ENCODE measurements at regions not wholly inside any gene's neighbourhood (a gene's known extent, or its start where the extent isn't known, plus 50 kb on each side); places are given as distances from the start of the nearest gene placed in this dataset.

- no peak overlapping the region for H3K4me3 ChIP-seq (ENCODE audit: low read depth, low read length)
- no peak for DNase-seq (ENCODE audit: low read depth)
- TF ChIP-seq, protein P1, sequence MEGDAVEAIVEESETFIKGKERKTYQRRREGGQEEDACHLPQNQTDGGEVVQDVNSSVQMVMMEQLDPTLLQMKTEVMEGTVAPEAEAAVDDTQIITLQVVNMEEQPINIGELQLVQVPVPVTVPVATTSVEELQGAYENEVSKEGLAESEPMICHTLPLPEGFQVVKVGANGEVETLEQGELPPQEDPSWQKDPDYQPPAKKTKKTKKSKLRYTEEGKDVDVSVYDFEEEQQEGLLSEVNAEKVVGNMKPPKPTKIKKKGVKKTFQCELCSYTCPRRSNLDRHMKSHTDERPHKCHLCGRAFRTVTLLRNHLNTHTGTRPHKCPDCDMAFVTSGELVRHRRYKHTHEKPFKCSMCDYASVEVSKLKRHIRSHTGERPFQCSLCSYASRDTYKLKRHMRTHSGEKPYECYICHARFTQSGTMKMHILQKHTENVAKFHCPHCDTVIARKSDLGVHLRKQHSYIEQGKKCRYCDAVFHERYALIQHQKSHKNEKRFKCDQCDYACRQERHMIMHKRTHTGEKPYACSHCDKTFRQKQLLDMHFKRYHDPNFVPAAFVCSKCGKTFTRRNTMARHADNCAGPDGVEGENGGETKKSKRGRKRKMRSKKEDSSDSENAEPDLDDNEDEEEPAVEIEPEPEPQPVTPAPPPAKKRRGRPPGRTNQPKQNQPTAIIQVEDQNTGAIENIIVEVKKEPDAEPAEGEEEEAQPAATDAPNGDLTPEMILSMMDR (IDR thresholded peaks at IDR 0.05; ENCODE audit: insufficient read depth, low read length, poor library complexity, severe bottlenecking), result no peak
- H3K36me3 ChIP-seq (ENCODE audit: control insufficient read depth, insufficient read depth, low read length), result no peaks in the 10 kb centered on the region
- H3K27me3 ChIP-seq (ENCODE audit: control insufficient read depth, insufficient read depth, low read length), result no peaks in the 10 kb centered on the region
Observed at GRCh38 chr17:5719976-5720375, 135.7 kb upstream of the NLRP1 start.

GRCh38 chr17:5730373-5730772, 146.1 kb upstream of the NLRP1 start:
- no peaks in the 10 kb centered on the region for H3K36me3 ChIP-seq (ENCODE audit: control insufficient read depth, insufficient read depth, low read length)
- TF ChIP-seq, protein P1 (IDR thresholded peaks at IDR 0.05; ENCODE audit: insufficient read depth, low read length, poor library complexity, severe bottlenecking), result no peak
- no peak for DNase-seq (ENCODE audit: low read depth)
- no peak overlapping the region for H3K4me3 ChIP-seq (ENCODE audit: low read depth, low read length)
- H3K27me3 ChIP-seq (ENCODE audit: control insufficient read depth, insufficient read depth, low read length), result no peaks in the 10 kb centered on the region

DNA sequence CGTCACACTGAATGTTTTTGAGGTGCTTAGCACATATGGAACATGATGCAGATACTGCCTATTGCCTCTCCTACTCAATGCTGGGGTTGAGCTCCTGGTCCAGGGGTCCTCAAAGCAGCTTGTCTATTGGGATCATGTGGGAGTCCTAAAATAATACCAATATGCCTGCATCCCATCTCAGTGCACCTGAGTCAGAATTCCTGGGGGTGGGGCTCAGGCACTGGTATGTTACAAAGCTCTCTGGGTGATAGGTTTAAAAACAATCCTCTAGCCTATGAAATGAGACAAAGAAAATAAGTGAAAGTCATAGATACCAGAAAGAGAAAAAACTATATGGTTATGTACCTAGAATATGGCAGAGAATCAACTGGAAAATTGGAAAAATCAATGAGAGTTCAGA, 156.6 kb upstream of the NLRP1 start:
- TF ChIP-seq, protein P1 (IDR thresholded peaks at IDR 0.05; ENCODE audit: insufficient read depth, low read length, poor library complexity, severe bottlenecking), result no peak
- DNase-seq (ENCODE audit: low read depth), result no peak
- Histone ChIP-seq H3K4me3 (ENCODE audit: low read depth, low read length) (no peak overlapping the region), H3K27me3 (ENCODE audit: control insufficient read depth, insufficient read depth, low read length) (no peaks in the 10 kb centered on the region), H3K36me3 (ENCODE audit: control insufficient read depth, insufficient read depth, low read length) (no peaks in the 10 kb centered on the region)

DNA sequence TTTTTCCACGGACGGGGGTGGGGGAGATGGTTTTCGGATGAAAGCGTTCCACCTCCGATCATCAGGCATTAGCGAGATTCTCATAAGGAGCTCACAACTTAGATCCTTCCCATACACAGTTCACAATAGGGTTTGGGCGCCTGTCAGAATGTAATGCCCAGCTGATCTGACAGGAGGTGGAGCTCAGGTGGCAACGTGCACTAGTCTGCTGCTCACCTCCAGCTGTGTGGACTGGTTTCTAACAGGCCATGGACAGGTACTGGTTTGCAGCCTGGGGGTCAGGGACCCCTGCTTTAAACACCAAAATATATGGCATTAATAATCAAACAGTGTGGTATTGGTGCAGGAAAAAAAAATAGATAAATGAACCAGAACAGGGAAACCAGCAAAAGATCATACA, 157.5 kb upstream of the NLRP1 start:
- TF ChIP-seq, protein P1 (IDR thresholded peaks at IDR 0.05; ENCODE audit: insufficient read depth, low read length, poor library complexity, severe bottlenecking), result no peak
- H3K4me3 ChIP-seq (ENCODE audit: low read depth, low read length), result no peak overlapping the region
- DNase-seq (ENCODE audit: low read depth), result no peak

GRCh38 chr17:5745111-5745813, 161.0 kb upstream of the NLRP1 start:
- no peak for DNase-seq (ENCODE audit: low read depth)
- Histone ChIP-seq H3K36me3 (ENCODE audit: control insufficient read depth, insufficient read depth, low read length) (no peaks in the 10 kb centered on the region), H3K4me3 (ENCODE audit: low read depth, low read length) (no peak overlapping the region), H3K27me3 (ENCODE audit: control insufficient read depth, insufficient read depth, low read length) (no peaks in the 10 kb centered on the region)
- TF ChIP-seq, protein P1 (IDR thresholded peaks at IDR 0.05; ENCODE audit: insufficient read depth, low read length, poor library complexity, severe bottlenecking), result no peak

More for the DNA sequence above, 157.5 kb upstream of the NLRP1 start:
- Histone ChIP-seq H3K27me3 (ENCODE audit: control insufficient read depth, insufficient read depth, low read length) (no peaks in the 10 kb centered on the region), H3K36me3 (ENCODE audit: control insufficient read depth, insufficient read depth, low read length) (no peaks in the 10 kb centered on the region)

GRCh38 chr17:5747276-5747675, 163.0 kb upstream of the NLRP1 start:
- no peak for DNase-seq (ENCODE audit: low read depth)
- TF ChIP-seq, protein P1 (IDR thresholded peaks at IDR 0.05; ENCODE audit: insufficient read depth, low read length, poor library complexity, severe bottlenecking), result peak; percentile 20
- Histone ChIP-seq H3K36me3 (ENCODE audit: control insufficient read depth, insufficient read depth, low read length) (no peaks in the 10 kb centered on the region), H3K27me3 (ENCODE audit: control insufficient read depth, insufficient read depth, low read length) (no peaks in the 10 kb centered on the region), H3K4me3 (ENCODE audit: low read depth, low read length) (no peak overlapping the region)
